ENCODE measurements at regions not wholly inside any gene's neighbourhood (a gene's known extent, or its start where the extent isn't known, plus 50 kb on each side); places are given as distances from the start of the nearest gene placed in this dataset.

GRCh38 chr4:85368932-85369331 is 106.0 kb upstream of the ARHGAP24 start:
- no peak overlapping the region for H3K4me3 Mint-ChIP-seq
- no peak overlapping the region for H3K4ac ChIP-seq (ENCODE audit: low read depth, low read length)
- TF ChIP-seq CTCF (conservative IDR thresholded peaks at IDR 0.05) = no peak

More at GRCh38 chr4:85368932-85369331, 106.0 kb upstream of the ARHGAP24 start:
- H3K14ac ChIP-seq (ENCODE audit: insufficient read depth, low read length) = no peak overlapping the region
- no peak overlapping the region for H2AFZ ChIP-seq (ENCODE audit: low read length)
- H3K79me2 ChIP-seq (ENCODE audit: insufficient read depth, low read length) = no peaks in the 10 kb centered on the region
- H2BK15ac ChIP-seq (ENCODE audit: low read depth, low read length) = no peak overlapping the region
- no peaks in the 10 kb centered on the region for H3K27me3 ChIP-seq (ENCODE audit: insufficient read depth, low read length)
- H2AK5ac ChIP-seq (ENCODE audit: insufficient read length, low read length) = no peak overlapping the region
- Mint-ChIP-seq H3K27me3 (ENCODE audit: low read depth) (no peaks in the 10 kb centered on the region), H3K36me3 (ENCODE audit: insufficient read depth in 1 of 3, low read depth in 3 of 3) (peaks cover 0 to 6% (median 0%) of the 10 kb centered on the region in 3 experiments; a peak in 1 of 7 replicates), H3K9me3 (no peaks in the 10 kb centered on the region), H3K27ac (peak overlapping the region in 1 of 3 experiments; percentile 97; a peak in 2 of 7 replicates), H3K4me1 (peaks cover 38 to 48% of the 10 kb centered on the region in 2 experiments)
- no peak overlapping the region for H3K18ac ChIP-seq (ENCODE audit: insufficient read length, low read depth, low read length)
- no peak overlapping the region for H4K91ac ChIP-seq (ENCODE audit: insufficient read length, low read depth, low read length)
- no peak overlapping the region for H2BK12ac ChIP-seq (ENCODE audit: insufficient read length, low read depth, low read length)
- no peak overlapping the region for H2BK20ac ChIP-seq (ENCODE audit: low read depth, low read length, poor library complexity, severe bottlenecking)
- H3K27ac ChIP-seq (ENCODE audit: insufficient read length, low read depth, low read length) = no peak overlapping the region
- H3K23me2 ChIP-seq (ENCODE audit: insufficient read length, low read depth, low read length, poor library complexity, severe bottlenecking) = no peaks in the 10 kb centered on the region
- H4K20me1 ChIP-seq (ENCODE audit: control insufficient read depth, insufficient read depth, insufficient read length) = no peaks in the 10 kb centered on the region
- WGBS (ENCODE audit: extremely low coverage, insufficient read length, low lambda C conversion rate) = no CpG with 5 or more reads among the region's 1 CpG
- no peak overlapping the region for H3K4me2 ChIP-seq (ENCODE audit: insufficient read depth, insufficient read length, low read length)
- H3K9me3 ChIP-seq (ENCODE audit: control insufficient read depth, low read depth, low read length) = no peaks in the 10 kb centered on the region
- H3K9ac ChIP-seq (ENCODE audit: extremely low read depth, insufficient read length, low read length) = no peak overlapping the region
- H4K5ac ChIP-seq (ENCODE audit: insufficient read length, low read depth, low read length) = no peak overlapping the region
- no peak overlapping the region for H2BK5ac ChIP-seq (ENCODE audit: insufficient read length, low read length)
- peaks cover 5% of the 10 kb centered on the region for H3K4me1 ChIP-seq (ENCODE audit: insufficient read depth, low read length)
- no peak overlapping the region for H4K8ac ChIP-seq (replicated peaks; ENCODE audit: insufficient read length, low read depth, low read length)
- no peak overlapping the region for H2BK120ac ChIP-seq (ENCODE audit: low read depth, low read length, poor library complexity, severe bottlenecking)
- H3T11ph ChIP-seq (ENCODE audit: low read length) = no peak overlapping the region
- no peaks in the 10 kb centered on the region for H3K79me1 ChIP-seq (ENCODE audit: insufficient read depth, low read depth, low read length, poor library complexity, severe bottlenecking)
- DNase-seq = no peak
- H3K23ac ChIP-seq (ENCODE audit: insufficient read length, low read depth, low read length) = no peak overlapping the region
- no peak overlapping the region for H3K56ac ChIP-seq (ENCODE audit: insufficient read length, low read depth, low read length)

Data from H9 (cell line).